ENCODE measurements at regions not wholly inside any gene's neighbourhood (a gene's known extent, or its start where the extent isn't known, plus 50 kb on each side); places are given as distances from the start of the nearest gene placed in this dataset.

- H3K4me3 ChIP-seq (ENCODE audit: low read length) = no peak overlapping the region
- DNase-seq (ENCODE audit: low read depth) = peak; percentile 68
- TF ChIP-seq, protein P1, sequence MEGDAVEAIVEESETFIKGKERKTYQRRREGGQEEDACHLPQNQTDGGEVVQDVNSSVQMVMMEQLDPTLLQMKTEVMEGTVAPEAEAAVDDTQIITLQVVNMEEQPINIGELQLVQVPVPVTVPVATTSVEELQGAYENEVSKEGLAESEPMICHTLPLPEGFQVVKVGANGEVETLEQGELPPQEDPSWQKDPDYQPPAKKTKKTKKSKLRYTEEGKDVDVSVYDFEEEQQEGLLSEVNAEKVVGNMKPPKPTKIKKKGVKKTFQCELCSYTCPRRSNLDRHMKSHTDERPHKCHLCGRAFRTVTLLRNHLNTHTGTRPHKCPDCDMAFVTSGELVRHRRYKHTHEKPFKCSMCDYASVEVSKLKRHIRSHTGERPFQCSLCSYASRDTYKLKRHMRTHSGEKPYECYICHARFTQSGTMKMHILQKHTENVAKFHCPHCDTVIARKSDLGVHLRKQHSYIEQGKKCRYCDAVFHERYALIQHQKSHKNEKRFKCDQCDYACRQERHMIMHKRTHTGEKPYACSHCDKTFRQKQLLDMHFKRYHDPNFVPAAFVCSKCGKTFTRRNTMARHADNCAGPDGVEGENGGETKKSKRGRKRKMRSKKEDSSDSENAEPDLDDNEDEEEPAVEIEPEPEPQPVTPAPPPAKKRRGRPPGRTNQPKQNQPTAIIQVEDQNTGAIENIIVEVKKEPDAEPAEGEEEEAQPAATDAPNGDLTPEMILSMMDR (conservative IDR thresholded peaks at IDR 0.05; ENCODE audit: low read length) = no peak
Measured at GRCh38 chr2:150916467-150917396, 344.9 kb downstream of the RBM43 start.

DNA sequence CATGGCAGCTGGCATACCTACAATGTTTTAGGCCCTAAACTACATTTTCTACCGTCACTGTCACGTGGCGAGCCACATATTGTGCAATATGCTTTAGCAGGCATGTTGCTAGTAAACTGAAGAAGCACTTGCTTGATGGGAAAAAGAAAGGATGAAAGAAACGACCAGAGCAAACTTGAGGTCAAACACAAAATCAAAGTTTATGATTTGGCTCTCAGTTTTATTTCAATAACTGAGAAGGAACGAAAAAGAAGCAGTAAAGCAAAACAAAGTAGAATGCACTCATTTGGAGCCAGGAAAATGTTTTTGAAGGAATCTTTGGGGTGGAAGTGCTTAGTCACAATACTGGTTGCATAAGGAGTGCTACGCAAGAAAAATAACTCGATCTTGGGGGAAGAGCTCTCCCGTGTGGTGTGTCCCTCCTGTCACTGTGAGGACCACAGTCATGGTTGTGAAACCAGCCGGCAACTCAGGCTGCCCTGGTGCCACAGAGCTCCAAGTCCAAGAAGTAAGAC is 349.8 kb downstream of the RBM43 start:
- TF ChIP-seq, protein P1 (conservative IDR thresholded peaks at IDR 0.05; ENCODE audit: low read length) = peak; percentile 57
- H3K4me3 ChIP-seq (ENCODE audit: low read length) = peak overlapping the region; percentile 11
- DNase-seq (ENCODE audit: low read depth) = peak; percentile 95

GRCh38 chr2:150909613-150910012 is 352.1 kb downstream of the RBM43 start:
- TF ChIP-seq, protein P1 (conservative IDR thresholded peaks at IDR 0.05; ENCODE audit: low read length) = peak; percentile 11; the same call in 1 of the 2 replicates
- H3K4me3 ChIP-seq (ENCODE audit: low read length) = no peak overlapping the region
- DNase-seq (ENCODE audit: low read depth) = no peak

DNA sequence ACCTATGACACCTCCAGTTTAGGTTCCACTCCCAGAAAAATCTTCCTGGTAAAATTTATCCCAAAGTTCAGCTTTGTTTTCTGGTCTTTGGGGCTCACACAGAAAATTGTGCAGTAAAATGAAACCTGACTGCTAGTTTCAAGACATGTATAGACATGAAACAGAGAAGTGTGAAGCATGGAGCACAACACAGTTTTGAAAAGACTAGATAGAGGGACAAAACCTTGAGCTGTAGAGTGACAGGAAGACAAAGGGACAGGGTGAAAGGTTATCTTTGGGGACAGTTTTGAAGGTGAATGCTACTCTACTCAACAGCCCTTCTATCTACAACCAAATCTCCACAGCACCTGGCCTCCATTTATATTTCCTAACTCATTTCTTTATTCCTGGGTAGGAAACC is 352.6 kb downstream of the RBM43 start:
- TF ChIP-seq, protein P1 (conservative IDR thresholded peaks at IDR 0.05; ENCODE audit: low read length) = no peak
- no peak for DNase-seq (ENCODE audit: low read depth)
- H3K4me3 ChIP-seq (ENCODE audit: low read length) = no peak overlapping the region

DNA sequence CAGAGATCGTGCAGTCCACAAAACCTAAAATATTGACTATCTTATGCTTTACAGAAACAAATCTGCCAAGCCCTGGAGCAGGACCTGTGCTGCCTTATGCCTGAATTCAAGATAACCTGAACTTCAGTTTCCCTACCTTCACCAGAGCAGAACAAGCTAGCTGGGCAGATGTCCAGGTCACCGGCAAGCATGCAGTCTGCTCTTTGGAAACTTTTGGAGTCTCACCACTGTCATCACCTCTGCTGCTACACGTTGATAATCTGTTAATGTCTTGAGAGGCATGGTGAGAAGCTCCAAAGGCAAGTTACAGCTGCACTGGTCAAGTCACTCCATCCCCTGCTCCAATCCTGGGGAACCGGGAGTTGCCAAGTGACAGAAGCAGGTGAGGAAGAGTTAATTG is 354.2 kb downstream of the RBM43 start:
- no peak overlapping the region for H3K4me3 ChIP-seq (ENCODE audit: low read length)
- DNase-seq (ENCODE audit: low read depth) = no peak
- TF ChIP-seq, protein P1 (conservative IDR thresholded peaks at IDR 0.05; ENCODE audit: low read length) = no peak

GRCh38 chr2:150903461-150903860 is 358.2 kb downstream of the RBM43 start:
- TF ChIP-seq, protein P1 (conservative IDR thresholded peaks at IDR 0.05; ENCODE audit: low read length) = no peak
- no peak overlapping the region for H3K4me3 ChIP-seq (ENCODE audit: low read length)
- no peak for DNase-seq (ENCODE audit: low read depth)

- no peak for DNase-seq (ENCODE audit: low read depth)
- H3K4me3 ChIP-seq (ENCODE audit: low read length) = no peak overlapping the region
- TF ChIP-seq, protein P1 (conservative IDR thresholded peaks at IDR 0.05; ENCODE audit: low read length) = no peak
Measured at GRCh38 chr2:150903055-150903454, 358.6 kb downstream of the RBM43 start.

All from AG10803 (cell line).